GM18867 (cell line): ENCODE measurements at regions not wholly inside any gene's neighbourhood (a gene's known extent, or its start where the extent isn't known, plus 50 kb on each side); places are given as distances from the start of the nearest gene placed in this dataset.
"Not testable (repeated sequence)": the region's sequence is repeated elsewhere in the genome, so short reads cannot be mapped to it uniquely, and the experiment has no call there.

Experiments
- ATAC-seq: cut with Tn5 transposase; IDR thresholded peaks from one replicate; pipeline ENCODE4 v1.9.1; 2021; ENCODE audit warnings: mild to moderate bottlenecking, moderate library complexity; ENCODE audit not compliant: unreplicated experiment

- no peak for ATAC-seq
Measured at GRCh38 chr6:170067181-170067641, 223.7 kb downstream of the DLL1 start.

DNA sequence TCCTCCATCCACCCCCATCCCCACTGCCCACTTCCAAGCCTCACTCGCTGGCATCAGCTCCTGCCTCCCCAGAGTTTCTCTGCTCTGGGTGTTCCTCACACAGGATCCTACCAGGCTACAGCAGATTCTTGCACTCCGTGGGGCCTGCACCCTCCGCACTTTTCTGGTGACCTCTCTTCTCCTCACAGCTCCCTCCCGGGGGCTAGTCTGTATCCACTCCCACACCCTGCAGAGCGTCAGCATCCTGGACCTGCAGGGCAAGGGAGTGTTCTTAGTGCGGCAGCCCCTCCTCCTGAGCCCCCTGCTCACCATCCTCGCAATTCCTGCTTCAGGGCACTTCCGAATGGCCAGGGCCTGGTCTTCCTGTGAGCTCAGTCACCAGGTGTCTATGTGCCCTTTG is 224.2 kb downstream of the DLL1 start:
- no peak for ATAC-seq

GRCh38 chr6:170063851-170064602 is 226.9 kb downstream of the DLL1 start:
- ATAC-seq, result no peak

- no peak for ATAC-seq
Measured at GRCh38 chr6:170063431-170063830, 227.4 kb downstream of the DLL1 start.

DNA sequence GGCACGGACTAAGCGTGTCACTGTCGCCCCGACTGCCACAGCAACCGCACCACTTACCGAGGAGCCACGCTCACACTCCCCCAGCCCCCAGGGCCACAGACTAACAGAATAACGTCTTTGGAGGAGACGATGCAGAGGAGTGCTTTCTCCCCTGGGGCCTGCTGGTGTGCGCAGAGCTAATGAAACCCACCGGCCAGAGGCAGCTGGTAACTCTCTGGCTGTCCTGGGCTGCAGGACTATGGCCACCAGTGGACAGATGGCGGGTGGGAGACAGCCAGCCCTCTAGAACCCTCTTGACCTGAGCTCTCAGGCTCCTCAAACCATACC is 228.0 kb downstream of the DLL1 start:
- ATAC-seq, result no peak

GRCh38 chr6:170062209-170062914 is 228.5 kb downstream of the DLL1 start:
- no peak for ATAC-seq

GRCh38 chr6:170058878-170059485 is 231.9 kb downstream of the DLL1 start:
- no peak for ATAC-seq

- no peak for ATAC-seq
Measured at GRCh38 chr6:170057961-170058877, 232.7 kb downstream of the DLL1 start.

DNA sequence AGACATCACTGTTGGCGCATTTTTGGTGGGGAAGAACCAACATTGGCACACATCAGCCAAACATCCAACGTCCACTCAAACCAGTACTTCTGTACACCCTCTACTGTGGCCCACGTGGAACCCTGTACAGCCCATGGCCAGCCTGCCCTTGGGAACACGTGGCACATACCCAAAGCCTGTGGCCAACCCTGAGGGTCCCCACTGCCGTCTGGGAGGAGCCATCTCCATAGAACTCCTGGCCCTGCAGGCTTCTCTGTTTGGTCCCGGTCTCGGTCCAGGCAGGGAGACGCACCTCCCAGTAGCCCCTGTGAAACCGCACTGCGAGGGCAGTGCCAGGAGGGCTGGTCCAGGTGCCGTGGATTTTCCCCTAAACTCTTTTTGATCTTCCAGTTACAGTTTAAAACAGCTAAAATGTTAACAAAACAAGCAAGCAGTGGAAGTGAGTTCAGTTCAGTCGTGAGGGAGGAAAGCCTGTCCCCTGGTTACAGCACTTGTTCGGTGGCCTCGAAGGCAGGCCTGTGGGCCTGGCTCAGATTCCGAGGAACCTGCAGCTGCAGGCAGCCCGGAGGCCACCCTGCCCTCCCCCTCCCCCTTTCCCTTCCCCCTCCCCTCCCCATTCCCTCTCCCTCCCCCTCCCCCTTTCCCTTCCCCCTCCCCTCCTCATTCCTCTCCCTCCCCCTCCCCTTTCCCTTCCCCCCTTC is 233.7 kb downstream of the DLL1 start:
- ATAC-seq, result no peak

GRCh38 chr6:170056278-170056711 is 234.6 kb downstream of the DLL1 start:
- ATAC-seq, result no peak

- not testable (repeated sequence) for ATAC-seq
Measured at GRCh38 chr6:170055797-170056196, 235.1 kb downstream of the DLL1 start.

- no peak for ATAC-seq
Measured at GRCh38 chr6:170053966-170054661, 236.8 kb downstream of the DLL1 start.

DNA sequence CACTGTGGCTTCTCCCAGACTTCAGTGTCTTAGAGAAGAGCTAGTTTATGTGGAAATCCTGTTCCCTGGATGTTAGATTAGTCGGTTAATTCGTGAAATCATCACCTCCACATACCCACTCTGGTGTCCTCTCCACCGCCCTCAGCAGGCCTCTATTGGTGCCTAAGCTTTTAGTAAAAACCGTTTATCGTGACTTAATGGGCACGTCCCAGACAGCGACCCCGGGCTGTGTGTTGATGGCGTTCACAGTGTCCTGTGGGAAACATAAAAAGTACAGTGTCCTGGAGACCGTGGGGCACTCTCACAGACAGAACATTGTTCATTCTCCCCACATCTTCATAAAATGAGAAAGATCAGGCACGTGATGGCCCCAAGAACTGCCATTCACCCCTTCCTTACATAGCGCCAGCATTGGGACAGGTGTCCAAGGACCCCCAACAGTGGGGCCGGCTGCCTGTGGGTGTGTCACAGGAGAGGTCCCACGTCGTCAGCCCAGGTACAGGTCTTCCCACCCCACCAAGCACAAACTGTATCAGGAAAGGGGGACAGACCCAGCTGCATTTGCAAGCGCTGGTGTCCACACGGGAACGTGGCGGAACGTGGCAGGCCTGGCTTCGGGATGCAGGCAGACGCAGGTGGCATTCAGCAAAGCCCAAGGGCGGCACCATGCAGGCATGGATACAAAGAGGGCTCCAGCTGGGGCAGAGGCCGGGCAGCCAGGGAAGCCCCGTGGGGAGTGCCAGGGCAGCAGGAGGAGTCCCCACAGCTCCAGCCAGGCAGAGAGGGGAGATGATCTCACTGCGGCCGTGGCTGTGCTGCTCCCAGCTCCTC is 237.7 kb downstream of the DLL1 start:
- no peak for ATAC-seq

DNA sequence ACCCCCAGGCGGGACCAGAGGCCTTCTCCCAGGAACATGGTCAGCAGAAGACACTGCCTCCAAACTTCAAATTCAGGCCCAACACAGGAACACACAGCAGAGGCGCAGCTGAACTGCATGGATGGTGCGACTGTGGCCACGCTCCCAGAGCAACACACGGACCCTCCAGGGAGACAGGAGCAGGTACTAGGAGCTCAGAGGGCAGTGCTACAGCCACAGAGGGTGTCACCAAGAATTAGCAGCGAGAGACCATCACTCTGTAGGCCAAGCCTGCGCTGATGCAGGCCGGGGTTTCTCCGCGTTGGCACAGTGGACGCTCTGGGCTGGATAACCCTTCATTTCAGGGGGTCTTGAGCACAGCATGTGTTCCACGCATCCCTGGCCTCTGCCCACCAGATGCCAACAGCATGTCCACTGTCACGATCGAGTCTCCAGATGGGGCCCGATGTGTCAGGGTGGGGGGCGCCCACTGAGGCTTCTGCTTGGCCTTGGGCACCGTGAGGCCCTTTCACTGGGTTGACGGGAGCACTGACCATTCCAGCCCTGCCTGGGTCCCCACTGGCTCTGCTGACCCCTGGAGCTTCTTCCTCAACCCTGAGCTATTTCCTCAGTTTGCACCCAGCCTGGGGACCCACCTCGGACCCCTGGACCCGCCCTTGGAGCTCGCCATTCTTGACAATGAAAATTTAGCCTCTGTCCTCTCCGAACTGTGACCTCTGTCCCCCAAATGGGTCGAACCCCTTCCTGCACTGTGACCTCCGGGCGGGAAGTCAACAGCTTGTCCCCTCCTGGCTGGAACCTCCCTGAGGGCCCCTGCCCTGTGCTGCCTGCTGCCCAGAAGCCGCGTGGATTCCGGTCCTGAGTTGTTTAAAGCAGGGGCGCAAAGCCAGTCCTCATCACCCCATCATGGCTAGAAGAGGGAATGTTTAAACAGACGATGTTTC is 239.4 kb downstream of the DLL1 start:
- no peak for ATAC-seq

GRCh38 chr6:170050591-170051041 is 240.3 kb downstream of the DLL1 start:
- no peak for ATAC-seq

DNA sequence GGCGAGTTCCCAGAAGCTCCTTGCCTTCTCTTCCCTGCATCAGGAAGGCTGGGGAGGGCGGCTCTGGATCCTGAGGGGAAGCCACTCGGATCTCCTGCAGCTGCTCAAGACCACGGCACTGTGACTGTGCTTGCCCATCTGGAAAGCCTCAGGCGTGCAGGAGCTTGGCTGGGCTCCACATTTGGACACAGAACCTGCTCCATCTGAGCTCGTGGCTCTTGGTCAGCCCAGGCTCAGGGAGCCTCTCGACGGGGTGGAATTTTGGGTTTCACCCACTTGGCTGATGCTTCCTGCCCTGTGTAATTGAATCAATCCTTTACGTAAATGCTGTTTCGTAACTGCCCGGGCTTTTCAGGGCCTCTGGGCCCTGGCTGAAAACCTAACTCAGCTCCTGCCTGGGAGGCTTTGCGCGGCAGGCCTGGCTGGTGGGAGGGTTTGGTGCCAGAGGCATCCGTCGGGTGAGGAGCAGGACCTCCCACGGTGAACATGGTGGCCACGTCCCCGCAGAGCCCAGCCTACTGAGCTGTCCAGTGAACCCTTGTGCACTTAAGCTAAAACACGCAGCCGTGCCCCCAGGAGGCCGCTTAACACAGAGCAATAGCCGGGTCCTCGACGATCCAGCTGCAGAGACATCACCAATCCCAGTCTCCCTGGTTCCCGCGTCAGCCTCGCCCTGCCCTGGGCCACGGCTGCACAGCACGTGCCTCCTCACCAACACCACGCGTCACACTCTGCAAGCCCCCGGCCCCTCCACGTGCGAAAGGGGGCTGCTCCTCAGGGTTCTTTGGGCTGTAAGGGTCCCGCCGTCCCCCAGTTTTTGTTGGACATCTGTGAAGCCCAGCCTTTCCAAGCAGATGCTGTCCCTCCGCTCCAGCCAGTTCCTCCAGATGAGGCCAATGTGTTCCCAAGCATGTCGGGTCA is 241.0 kb downstream of the DLL1 start:
- ATAC-seq, result no peak
